Activated T-helper 1 cell treated with anti-CD3 and anti-CD28 coated beads, Interleukin-12 subunit alpha, Interleukin-12 subunit beta, Interleukin-2, Interleukin-4 antibody, amounts not matched to agents 30 ng/mL and 10 ng/mL and 1 ng/mL, durations not matched to agents 14 hours and 24 hours and 36 hours (primary cell): ENCODE measurements at regions not wholly inside any gene's neighbourhood (a gene's known extent, or its start where the extent isn't known, plus 50 kb on each side); places are given as distances from the start of the nearest gene placed in this dataset.

Experiments
- DNase-seq: peaks from one replicate; pipeline ENCODE4 v3.0.0; 2021; ENCODE audit warnings: low spot score
- H3K27ac Mint-ChIP-seq: one replicate; pipeline ENCODE4 v1.8.0; 2021; ENCODE audit warnings: mild to moderate bottlenecking, mixed read lengths
- H3K27me3 Mint-ChIP-seq: one replicate; pipeline ENCODE4 v1.8.0; 2022; ENCODE audit warnings: mild to moderate bottlenecking, moderate library complexity, mixed read lengths; ENCODE audit not compliant: insufficient read depth
- H3K36me3 Mint-ChIP-seq: one replicate; pipeline ENCODE4 v1.8.0; 2021; ENCODE audit warnings: low read depth, mixed read lengths
- H3K4me1 Mint-ChIP-seq: one replicate; pipeline ENCODE4 v1.8.0; 2021; ENCODE audit warnings: low read depth, mixed read lengths
- H3K4me3 Mint-ChIP-seq: one replicate; pipeline ENCODE4 v1.8.0; 2021; ENCODE audit warnings: mild to moderate bottlenecking, moderate library complexity, mixed read lengths
- H3K9me3 Mint-ChIP-seq: one replicate; pipeline ENCODE4 v1.8.0; 2021; ENCODE audit warnings: mixed read lengths
- intact Hi-C: fragments of 100-400 bp; cut with micrococcal nuclease; formaldehyde crosslinking; loops from one replicate; pipeline ENCODE4 v1.15.1; 2024

DNA sequence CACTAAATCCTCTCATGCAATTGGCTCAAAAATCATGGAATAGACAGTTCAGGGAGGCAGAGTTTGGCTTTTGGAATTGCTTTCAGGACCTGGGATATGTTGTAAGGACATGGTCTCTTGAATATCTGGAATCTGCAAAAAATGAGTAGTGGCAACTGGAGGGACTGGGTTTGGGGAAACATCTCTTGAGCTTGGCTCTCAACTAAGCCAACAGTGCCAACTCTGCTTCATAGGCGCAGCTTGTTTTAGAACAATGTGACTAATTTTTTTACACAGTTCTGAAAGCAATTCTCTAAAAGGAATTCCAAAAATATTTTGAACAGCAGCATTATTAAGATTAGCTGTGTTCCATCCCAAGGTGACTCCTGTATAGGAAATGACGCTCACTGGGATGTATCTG lies 121.5 kb upstream of the DPP6 start:
- Mint-ChIP-seq H3K27ac (no peak overlapping the region), H3K4me1 (no peaks in the 10 kb centered on the region), H3K4me3 (no peak overlapping the region), H3K9me3 (peaks cover 16% of the 10 kb centered on the region), H3K27me3 (no peaks in the 10 kb centered on the region), H3K36me3 (no peaks in the 10 kb centered on the region)
- DNase-seq, result no peak
- intact Hi-C loops, result no loop called here

GRCh38 chr7:153934048-153934447 lies 118.2 kb upstream of the DPP6 start:
- intact Hi-C loops, result no loop called here
- Mint-ChIP-seq H3K4me3 (no peak overlapping the region), H3K27ac (no peak overlapping the region), H3K27me3 (no peaks in the 10 kb centered on the region), H3K4me1 (no peaks in the 10 kb centered on the region), H3K9me3 (peaks cover 9% of the 10 kb centered on the region), H3K36me3 (no peaks in the 10 kb centered on the region)
- no peak for DNase-seq

GRCh38 chr7:153934629-153935028 lies 117.6 kb upstream of the DPP6 start:
- intact Hi-C loops, result no loop called here

GRCh38 chr7:153935095-153935494 lies 117.1 kb upstream of the DPP6 start:
- no peak overlapping the region for H3K4me3 Mint-ChIP-seq
- intact Hi-C loops, result no loop called here

More at GRCh38 chr7:153934629-153935028, 117.6 kb upstream of the DPP6 start:
- no peaks in the 10 kb centered on the region for H3K27me3 Mint-ChIP-seq
- no peaks in the 10 kb centered on the region for H3K4me1 Mint-ChIP-seq
- no peak overlapping the region for H3K27ac Mint-ChIP-seq
- DNase-seq, result no peak
- H3K4me3 Mint-ChIP-seq, result no peak overlapping the region
- H3K36me3 Mint-ChIP-seq, result no peaks in the 10 kb centered on the region
- H3K9me3 Mint-ChIP-seq, result peaks cover 5% of the 10 kb centered on the region

DNA sequence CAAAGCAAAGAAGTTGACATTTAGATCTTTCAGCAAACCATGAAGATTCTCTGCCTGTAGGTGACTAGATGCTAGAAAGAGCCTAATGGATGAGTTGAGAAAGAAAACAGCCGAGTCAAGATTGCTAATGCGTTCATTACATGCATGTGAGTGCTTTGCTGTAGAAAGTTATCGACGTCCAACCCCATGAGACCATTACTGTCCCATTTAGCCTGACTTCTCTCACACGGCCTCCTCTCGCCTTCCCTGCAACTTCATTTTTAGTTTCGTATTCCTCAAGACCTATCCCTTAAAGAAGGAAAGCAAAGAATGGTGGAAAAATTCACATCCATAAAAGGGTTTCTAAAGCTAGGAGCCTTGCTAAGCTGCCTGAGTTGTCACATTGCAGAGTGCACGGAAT lies 113.7 kb upstream of the DPP6 start:
- no peak for DNase-seq
- Mint-ChIP-seq H3K4me3 (no peak overlapping the region), H3K27ac (no peak overlapping the region), H3K27me3 (no peaks in the 10 kb centered on the region), H3K36me3 (no peaks in the 10 kb centered on the region), H3K4me1 (no peaks in the 10 kb centered on the region), H3K9me3 (no peaks in the 10 kb centered on the region)
- intact Hi-C loops, result no loop called here

More at GRCh38 chr7:153935095-153935494, 117.1 kb upstream of the DPP6 start:
- DNase-seq, result no peak
- Mint-ChIP-seq H3K4me1 (no peaks in the 10 kb centered on the region), H3K27ac (no peak overlapping the region), H3K9me3 (peaks cover 5% of the 10 kb centered on the region), H3K36me3 (no peaks in the 10 kb centered on the region), H3K27me3 (no peaks in the 10 kb centered on the region)

DNA sequence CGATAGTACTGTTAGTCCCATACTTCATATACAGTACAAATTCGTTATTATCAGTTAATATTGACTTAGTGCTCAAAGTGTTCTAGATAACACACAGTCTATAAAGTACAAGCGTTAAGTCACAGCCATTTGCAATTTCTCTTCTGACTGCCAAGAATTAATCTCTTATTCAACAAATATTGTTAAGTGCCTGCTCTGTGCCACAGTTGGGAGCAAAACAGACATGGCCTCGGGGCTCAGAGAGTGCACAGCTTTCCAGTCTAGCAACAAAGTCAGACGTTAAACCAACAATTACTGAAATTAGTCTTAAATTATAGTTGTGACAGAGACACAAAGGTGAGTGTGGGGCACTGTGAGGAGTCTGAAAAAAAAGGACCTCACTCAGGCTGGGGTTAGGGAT lies 113.0 kb upstream of the DPP6 start:
- no peaks in the 10 kb centered on the region for H3K4me1 Mint-ChIP-seq
- H3K27me3 Mint-ChIP-seq, result no peaks in the 10 kb centered on the region
- DNase-seq, result no peak
- H3K36me3 Mint-ChIP-seq, result no peaks in the 10 kb centered on the region
- H3K27ac Mint-ChIP-seq, result no peak overlapping the region
- H3K4me3 Mint-ChIP-seq, result no peak overlapping the region
- intact Hi-C loops, result no loop called here
- peaks cover 3% of the 10 kb centered on the region for H3K9me3 Mint-ChIP-seq

GRCh38 chr7:153939654-153940053 lies 112.5 kb upstream of the DPP6 start:
- no peak for DNase-seq
- intact Hi-C loops, result no loop called here
- H3K27me3 Mint-ChIP-seq, result no peaks in the 10 kb centered on the region
- H3K9me3 Mint-ChIP-seq, result peaks cover 4% of the 10 kb centered on the region
- H3K36me3 Mint-ChIP-seq, result no peaks in the 10 kb centered on the region
- no peak overlapping the region for H3K27ac Mint-ChIP-seq
- no peak overlapping the region for H3K4me3 Mint-ChIP-seq
- no peaks in the 10 kb centered on the region for H3K4me1 Mint-ChIP-seq

GRCh38 chr7:153941061-153941460 lies 111.1 kb upstream of the DPP6 start:
- H3K4me3 Mint-ChIP-seq, result no peak overlapping the region
- no peaks in the 10 kb centered on the region for H3K36me3 Mint-ChIP-seq
- H3K27me3 Mint-ChIP-seq, result no peaks in the 10 kb centered on the region
- H3K4me1 Mint-ChIP-seq, result no peaks in the 10 kb centered on the region
- intact Hi-C loops, result no loop called here
- no peak for DNase-seq
- peaks cover 11% of the 10 kb centered on the region for H3K9me3 Mint-ChIP-seq
- no peak overlapping the region for H3K27ac Mint-ChIP-seq

- Mint-ChIP-seq H3K27me3 (no peaks in the 10 kb centered on the region), H3K36me3 (no peaks in the 10 kb centered on the region), H3K4me3 (no peak overlapping the region), H3K27ac (no peak overlapping the region), H3K4me1 (no peaks in the 10 kb centered on the region), H3K9me3 (peaks cover 14% of the 10 kb centered on the region)
- DNase-seq, result no peak
- intact Hi-C loops, result no loop called here
Observed at GRCh38 chr7:153942036-153942435, 110.2 kb upstream of the DPP6 start.

DNA sequence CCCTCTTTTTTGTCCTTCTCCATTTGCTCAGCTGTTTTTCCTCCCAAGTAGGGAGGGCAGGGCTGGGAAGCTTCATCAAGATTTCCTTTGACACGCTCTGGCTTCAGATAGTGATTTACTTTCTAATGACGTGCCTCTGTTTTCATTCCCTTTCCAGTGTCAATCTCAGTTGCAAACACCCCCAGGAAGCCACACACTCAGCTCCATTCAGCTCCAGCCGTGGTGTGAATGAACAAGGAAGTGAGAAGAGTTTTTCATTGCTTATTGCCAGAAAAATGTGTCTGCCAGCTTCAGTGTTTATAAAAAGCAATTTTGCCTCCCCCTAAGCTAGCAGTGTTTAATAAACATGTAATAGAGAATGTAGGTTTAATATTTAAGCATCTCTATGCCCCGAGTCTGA lies 108.7 kb upstream of the DPP6 start:
- Mint-ChIP-seq H3K27me3 (no peaks in the 10 kb centered on the region), H3K9me3 (peaks cover 17% of the 10 kb centered on the region), H3K27ac (no peak overlapping the region), H3K4me3 (no peak overlapping the region), H3K36me3 (no peaks in the 10 kb centered on the region), H3K4me1 (no peaks in the 10 kb centered on the region)
- DNase-seq, result no peak
- intact Hi-C loops, result no loop called here

- no peak overlapping the region for H3K27ac Mint-ChIP-seq
- H3K9me3 Mint-ChIP-seq, result peaks cover 17% of the 10 kb centered on the region
- intact Hi-C loops, result no loop called here
- H3K36me3 Mint-ChIP-seq, result no peaks in the 10 kb centered on the region
- no peaks in the 10 kb centered on the region for H3K27me3 Mint-ChIP-seq
- no peaks in the 10 kb centered on the region for H3K4me1 Mint-ChIP-seq
- no peak overlapping the region for H3K4me3 Mint-ChIP-seq
- no peak for DNase-seq
Observed at GRCh38 chr7:153943861-153944260, 108.3 kb upstream of the DPP6 start.

GRCh38 chr7:153948060-153948459 lies 104.1 kb upstream of the DPP6 start:
- no peaks in the 10 kb centered on the region for H3K27me3 Mint-ChIP-seq
- no peaks in the 10 kb centered on the region for H3K4me1 Mint-ChIP-seq
- H3K4me3 Mint-ChIP-seq, result no peak overlapping the region
- H3K9me3 Mint-ChIP-seq, result peaks cover 24% of the 10 kb centered on the region
- no peaks in the 10 kb centered on the region for H3K36me3 Mint-ChIP-seq
- H3K27ac Mint-ChIP-seq, result no peak overlapping the region
- intact Hi-C loops, result no loop called here
- no peak for DNase-seq

DNA sequence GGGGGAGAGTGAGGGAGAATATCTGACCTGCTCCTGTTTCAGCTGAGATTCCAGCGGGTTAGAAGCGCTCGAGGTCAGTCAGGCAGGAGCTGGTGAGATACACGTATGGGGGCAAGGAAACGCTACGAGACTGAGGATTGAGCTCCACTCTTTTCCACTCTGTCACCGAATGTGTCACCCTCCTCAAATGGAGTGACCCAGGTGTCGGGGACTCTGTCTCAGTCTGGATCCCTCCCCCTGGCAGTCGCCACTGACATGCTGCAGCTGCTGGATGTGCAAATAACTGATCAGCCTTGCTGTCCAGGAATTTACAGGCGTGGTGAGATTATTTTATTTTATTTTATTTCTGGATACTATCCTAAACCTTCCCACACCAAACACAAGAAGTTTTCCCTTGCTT lies 100.9 kb upstream of the DPP6 start:
- H3K36me3 Mint-ChIP-seq, result no peaks in the 10 kb centered on the region
- peaks cover 14% of the 10 kb centered on the region for H3K9me3 Mint-ChIP-seq
- intact Hi-C loops, result no loop called here
- no peaks in the 10 kb centered on the region for H3K4me1 Mint-ChIP-seq
- H3K27ac Mint-ChIP-seq, result no peak overlapping the region
- no peak for DNase-seq
- H3K4me3 Mint-ChIP-seq, result no peak overlapping the region
- no peaks in the 10 kb centered on the region for H3K27me3 Mint-ChIP-seq

DNA sequence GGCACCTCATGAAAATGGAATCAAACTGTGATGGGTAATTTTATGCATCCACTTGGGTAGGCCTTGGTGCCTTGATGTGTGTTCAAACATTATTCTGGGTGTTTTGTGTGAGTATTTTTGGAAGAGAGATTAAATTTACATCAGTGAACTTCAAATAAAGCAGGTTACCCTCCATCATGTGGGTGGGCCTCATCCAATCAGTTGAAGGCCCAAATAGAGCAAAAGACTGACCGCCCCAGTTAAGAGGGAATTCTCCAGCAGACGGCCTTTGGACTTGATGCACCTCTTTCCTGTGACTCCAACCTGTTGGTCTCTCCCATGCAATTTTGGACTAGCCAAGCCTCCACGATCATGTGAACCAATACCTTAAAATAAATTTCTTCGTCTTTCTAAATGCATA lies 97.7 kb upstream of the DPP6 start:
- Mint-ChIP-seq H3K4me3 (no peak overlapping the region), H3K27me3 (no peaks in the 10 kb centered on the region), H3K27ac (no peak overlapping the region), H3K4me1 (no peaks in the 10 kb centered on the region), H3K9me3 (peaks cover 10% of the 10 kb centered on the region), H3K36me3 (no peaks in the 10 kb centered on the region)
- no peak for DNase-seq
- intact Hi-C loops, result no loop called here
